ENCODE measurements at regions not wholly inside any gene's neighbourhood (a gene's known extent, or its start where the extent isn't known, plus 50 kb on each side); places are given as distances from the start of the nearest gene placed in this dataset.
A peak's percentile ranks its signal among the peaks of the same experiment; 100 is the strongest.

DNA sequence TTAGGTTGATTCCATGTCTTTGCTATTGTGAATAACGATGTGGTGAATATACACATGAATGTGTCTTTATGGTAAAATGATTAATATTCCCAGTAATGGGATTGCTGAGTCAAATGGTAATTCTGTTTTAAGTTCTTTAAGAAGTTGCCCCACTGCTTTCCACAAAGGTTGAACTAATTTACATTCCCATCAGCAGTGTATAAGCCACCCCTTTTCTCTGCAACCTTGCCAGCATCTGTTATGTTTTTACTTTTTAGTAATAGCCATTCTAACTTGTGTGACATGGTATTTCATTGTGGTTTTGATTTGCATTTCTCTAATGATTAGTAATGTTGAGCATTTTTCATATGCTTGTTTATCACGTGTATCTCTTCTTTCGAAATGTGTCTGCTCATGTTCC lies 503.3 kb downstream of the PCDH18 start:
- 12% methylated on average over 3 of the region's 3 CpGs for WGBS (ENCODE audit: insufficient coverage, insufficient replicate concordance, low lambda C conversion rate, missing lambda C conversion rate)

More for the DNA sequence above, 503.3 kb downstream of the PCDH18 start:
- CTCF ChIA-PET = no interaction called here
- Histone ChIP-seq H3K79me2 (ENCODE audit: control insufficient read depth, insufficient read depth, low read length) (no peaks in the 10 kb centered on the region), H4K20me1 (ENCODE audit: control insufficient read depth, insufficient read depth) (no peaks in the 10 kb centered on the region), H3K27ac (ENCODE audit: control insufficient read depth, insufficient read depth) (no peak overlapping the region), H3K9me3 (replicated peaks; ENCODE audit: control insufficient read depth, insufficient read depth, low read length) (no peaks in the 10 kb centered on the region), H2AFZ (ENCODE audit: control insufficient read depth, low read depth, low read length) (no peak overlapping the region), H3K4me1 (ENCODE audit: control insufficient read depth, insufficient read depth, low read length) (no peaks in the 10 kb centered on the region), H3K36me3 (ENCODE audit: control insufficient read depth in 2 of 2, insufficient read depth in 2 of 2, low read length in 1 of 2) (no peaks in the 10 kb centered on the region), H3K4me3 (no peak overlapping the region), H3K4me2 (ENCODE audit: control insufficient read depth, insufficient read depth) (no peak overlapping the region), H3K27me3 (replicated peaks in 1 of 2; ENCODE audit: control insufficient read depth in 2 of 2, insufficient read depth in 2 of 2, low read length in 1 of 2) (no peaks in the 10 kb centered on the region), H3K9ac (ENCODE audit: control insufficient read depth, insufficient read depth, low read length) (no peak overlapping the region)
- SMC1A ChIA-PET (ENCODE audit: uncharacterized antibody, unreplicated experiment) = no interaction called here
- no TSS peak for BruUV-seq (replicated peaks)
- ATAC-seq (peak; percentile 21; the same call in 1 of the 3 replicates), FAIRE-seq (no peak), DNase-seq (ENCODE audit: low read depth, low spot score) (no peak)
- TF ChIP-seq ASH2L (IDR thresholded peaks at IDR 0.05; ENCODE audit: borderline replicate concordance, low read depth) = no peak
- TF ChIP-seq, protein P1, sequence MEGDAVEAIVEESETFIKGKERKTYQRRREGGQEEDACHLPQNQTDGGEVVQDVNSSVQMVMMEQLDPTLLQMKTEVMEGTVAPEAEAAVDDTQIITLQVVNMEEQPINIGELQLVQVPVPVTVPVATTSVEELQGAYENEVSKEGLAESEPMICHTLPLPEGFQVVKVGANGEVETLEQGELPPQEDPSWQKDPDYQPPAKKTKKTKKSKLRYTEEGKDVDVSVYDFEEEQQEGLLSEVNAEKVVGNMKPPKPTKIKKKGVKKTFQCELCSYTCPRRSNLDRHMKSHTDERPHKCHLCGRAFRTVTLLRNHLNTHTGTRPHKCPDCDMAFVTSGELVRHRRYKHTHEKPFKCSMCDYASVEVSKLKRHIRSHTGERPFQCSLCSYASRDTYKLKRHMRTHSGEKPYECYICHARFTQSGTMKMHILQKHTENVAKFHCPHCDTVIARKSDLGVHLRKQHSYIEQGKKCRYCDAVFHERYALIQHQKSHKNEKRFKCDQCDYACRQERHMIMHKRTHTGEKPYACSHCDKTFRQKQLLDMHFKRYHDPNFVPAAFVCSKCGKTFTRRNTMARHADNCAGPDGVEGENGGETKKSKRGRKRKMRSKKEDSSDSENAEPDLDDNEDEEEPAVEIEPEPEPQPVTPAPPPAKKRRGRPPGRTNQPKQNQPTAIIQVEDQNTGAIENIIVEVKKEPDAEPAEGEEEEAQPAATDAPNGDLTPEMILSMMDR (IDR thresholded peaks at IDR 0.05 in 2 of 3, conservative IDR thresholded peaks at IDR 0.05 in 1 of 3; ENCODE audit: control insufficient read depth in 2 of 3, extremely low read depth in 1 of 3, insufficient read depth in 1 of 3, low read depth in 3 of 3, low read length in 3 of 3) = no peak
- TF ChIP-seq, protein P2, sequence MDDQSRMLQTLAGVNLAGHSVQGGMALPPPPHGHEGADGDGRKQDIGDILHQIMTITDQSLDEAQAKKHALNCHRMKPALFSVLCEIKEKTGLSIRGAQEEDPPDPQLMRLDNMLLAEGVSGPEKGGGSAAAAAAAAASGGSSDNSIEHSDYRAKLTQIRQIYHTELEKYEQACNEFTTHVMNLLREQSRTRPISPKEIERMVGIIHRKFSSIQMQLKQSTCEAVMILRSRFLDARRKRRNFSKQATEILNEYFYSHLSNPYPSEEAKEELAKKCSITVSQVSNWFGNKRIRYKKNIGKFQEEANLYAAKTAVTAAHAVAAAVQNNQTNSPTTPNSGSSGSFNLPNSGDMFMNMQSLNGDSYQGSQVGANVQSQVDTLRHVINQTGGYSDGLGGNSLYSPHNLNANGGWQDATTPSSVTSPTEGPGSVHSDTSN (IDR thresholded peaks at IDR 0.05; ENCODE audit: insufficient replicate concordance, low read depth, low read length) = no peak
- TF ChIP-seq YY1 (IDR thresholded peaks at IDR 0.05; ENCODE audit: low read depth, low read length) = no peak
- TF ChIP-seq STAT3 (IDR thresholded peaks at IDR 0.05; ENCODE audit: low read depth, low read length) = no peak
- TF ChIP-seq, protein P3, sequence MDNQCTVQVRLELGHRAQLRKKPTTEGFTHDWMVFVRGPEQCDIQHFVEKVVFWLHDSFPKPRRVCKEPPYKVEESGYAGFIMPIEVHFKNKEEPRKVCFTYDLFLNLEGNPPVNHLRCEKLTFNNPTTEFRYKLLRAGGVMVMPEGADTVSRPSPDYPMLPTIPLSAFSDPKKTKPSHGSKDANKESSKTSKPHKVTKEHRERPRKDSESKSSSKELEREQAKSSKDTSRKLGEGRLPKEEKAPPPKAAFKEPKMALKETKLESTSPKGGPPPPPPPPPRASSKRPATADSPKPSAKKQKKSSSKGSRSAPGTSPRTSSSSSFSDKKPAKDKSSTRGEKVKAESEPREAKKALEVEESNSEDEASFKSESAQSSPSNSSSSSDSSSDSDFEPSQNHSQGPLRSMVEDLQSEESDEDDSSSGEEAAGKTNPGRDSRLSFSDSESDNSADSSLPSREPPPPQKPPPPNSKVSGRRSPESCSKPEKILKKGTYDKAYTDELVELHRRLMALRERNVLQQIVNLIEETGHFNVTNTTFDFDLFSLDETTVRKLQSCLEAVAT (IDR thresholded peaks at IDR 0.05) = no peak
- TF ChIP-seq BRCA1 (IDR thresholded peaks at IDR 0.05; ENCODE audit: low read depth, low read length) = no peak
- TF ChIP-seq CBX5 (IDR thresholded peaks at IDR 0.05; ENCODE audit: low read depth) = no peak
- TF ChIP-seq, protein P4, sequence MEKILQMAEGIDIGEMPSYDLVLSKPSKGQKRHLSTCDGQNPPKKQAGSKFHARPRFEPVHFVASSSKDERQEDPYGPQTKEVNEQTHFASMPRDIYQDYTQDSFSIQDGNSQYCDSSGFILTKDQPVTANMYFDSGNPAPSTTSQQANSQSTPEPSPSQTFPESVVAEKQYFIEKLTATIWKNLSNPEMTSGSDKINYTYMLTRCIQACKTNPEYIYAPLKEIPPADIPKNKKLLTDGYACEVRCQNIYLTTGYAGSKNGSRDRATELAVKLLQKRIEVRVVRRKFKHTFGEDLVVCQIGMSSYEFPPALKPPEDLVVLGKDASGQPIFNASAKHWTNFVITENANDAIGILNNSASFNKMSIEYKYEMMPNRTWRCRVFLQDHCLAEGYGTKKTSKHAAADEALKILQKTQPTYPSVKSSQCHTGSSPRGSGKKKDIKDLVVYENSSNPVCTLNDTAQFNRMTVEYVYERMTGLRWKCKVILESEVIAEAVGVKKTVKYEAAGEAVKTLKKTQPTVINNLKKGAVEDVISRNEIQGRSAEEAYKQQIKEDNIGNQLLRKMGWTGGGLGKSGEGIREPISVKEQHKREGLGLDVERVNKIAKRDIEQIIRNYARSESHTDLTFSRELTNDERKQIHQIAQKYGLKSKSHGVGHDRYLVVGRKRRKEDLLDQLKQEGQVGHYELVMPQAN (conservative IDR thresholded peaks at IDR 0.05) = no peak
- no peak for TF ChIP-seq HDAC2 (IDR thresholded peaks at IDR 0.05)
- intact Hi-C loops (cut with micrococcal nuclease; ENCODE audit: unreplicated experiment) = no loop called here
- POLR2A ChIA-PET = no interaction called here
- RAD21 ChIA-PET (ENCODE audit: unreplicated experiment) = no interaction called here
- in situ Hi-C loops (cut with MboI) = no loop called here
